ENCODE measurements at regions not wholly inside any gene's neighbourhood (a gene's known extent, or its start where the extent isn't known, plus 50 kb on each side); places are given as distances from the start of the nearest gene placed in this dataset.

DNA sequence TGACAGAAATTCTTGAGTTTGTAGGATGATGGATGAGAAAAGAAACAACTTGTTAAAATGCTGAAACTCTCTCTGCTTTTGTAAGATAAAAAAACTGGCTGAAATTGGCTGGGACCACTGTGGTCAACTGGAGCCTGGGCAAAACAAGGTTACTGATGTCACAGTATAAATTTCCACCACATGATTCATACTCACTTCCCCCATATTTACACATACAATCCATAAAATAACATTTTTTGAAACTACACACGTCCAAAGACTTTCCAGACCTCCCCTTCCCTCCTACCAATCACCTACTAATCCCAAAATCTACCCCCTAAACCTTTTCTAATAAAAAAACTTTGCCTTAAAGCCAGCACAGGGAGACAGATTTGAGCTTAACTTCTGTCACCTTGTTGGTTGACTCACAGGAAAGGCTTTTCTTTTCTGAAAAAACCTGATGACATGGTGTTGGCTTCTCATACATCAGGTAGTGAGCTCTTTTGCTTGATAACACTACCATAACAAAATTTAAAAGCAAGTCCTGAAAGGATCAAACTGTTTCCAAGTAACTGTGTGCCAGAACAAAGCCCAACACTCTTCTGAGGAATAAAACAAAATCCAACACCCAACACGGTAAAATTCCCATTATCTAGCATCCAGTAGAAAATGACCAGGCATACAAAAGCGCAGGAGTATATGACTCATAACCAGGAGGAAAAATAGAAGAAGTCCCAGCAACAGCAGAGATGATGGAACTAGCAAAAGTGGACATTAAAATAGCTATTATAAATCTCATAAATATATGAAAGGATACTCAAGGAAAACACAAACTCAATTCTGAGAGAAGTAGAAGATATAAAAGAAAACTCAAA is 87.3 kb upstream of the SNRK start:
- TF ChIP-seq, protein P1, sequence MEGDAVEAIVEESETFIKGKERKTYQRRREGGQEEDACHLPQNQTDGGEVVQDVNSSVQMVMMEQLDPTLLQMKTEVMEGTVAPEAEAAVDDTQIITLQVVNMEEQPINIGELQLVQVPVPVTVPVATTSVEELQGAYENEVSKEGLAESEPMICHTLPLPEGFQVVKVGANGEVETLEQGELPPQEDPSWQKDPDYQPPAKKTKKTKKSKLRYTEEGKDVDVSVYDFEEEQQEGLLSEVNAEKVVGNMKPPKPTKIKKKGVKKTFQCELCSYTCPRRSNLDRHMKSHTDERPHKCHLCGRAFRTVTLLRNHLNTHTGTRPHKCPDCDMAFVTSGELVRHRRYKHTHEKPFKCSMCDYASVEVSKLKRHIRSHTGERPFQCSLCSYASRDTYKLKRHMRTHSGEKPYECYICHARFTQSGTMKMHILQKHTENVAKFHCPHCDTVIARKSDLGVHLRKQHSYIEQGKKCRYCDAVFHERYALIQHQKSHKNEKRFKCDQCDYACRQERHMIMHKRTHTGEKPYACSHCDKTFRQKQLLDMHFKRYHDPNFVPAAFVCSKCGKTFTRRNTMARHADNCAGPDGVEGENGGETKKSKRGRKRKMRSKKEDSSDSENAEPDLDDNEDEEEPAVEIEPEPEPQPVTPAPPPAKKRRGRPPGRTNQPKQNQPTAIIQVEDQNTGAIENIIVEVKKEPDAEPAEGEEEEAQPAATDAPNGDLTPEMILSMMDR (IDR thresholded peaks at IDR 0.05): no peak
- TF ChIP-seq POLR2A (IDR thresholded peaks at IDR 0.05): no peak
